Left renal cortex interstitium (tissue), 4 donors: ENCODE measurements at regions not wholly inside any gene's neighbourhood (a gene's known extent, or its start where the extent isn't known, plus 50 kb on each side); places are given as distances from the start of the nearest gene placed in this dataset.

Experiments
- DNase-seq, 4 donors: peaks; one replicate each; pipeline ENCODE4 v3.0.0-alpha.2; 2013; ENCODE audit warnings: low read depth in 4 of 4, low spot score in 2 of 4, missing footprints in 1 of 4

- DNase-seq = no peak
Observed at GRCh38 chr6:113634352-113635163, 222.6 kb upstream of the MARCKS start.

- DNase-seq = no peak
Observed at GRCh38 chr6:113635222-113635986, 221.7 kb upstream of the MARCKS start.

GRCh38 chr6:113636357-113636824 lies 220.8 kb upstream of the MARCKS start:
- no peak for DNase-seq

- no peak for DNase-seq
Observed at GRCh38 chr6:113640051-113640450, 217.1 kb upstream of the MARCKS start.

GRCh38 chr6:113642001-113642713 lies 215.0 kb upstream of the MARCKS start:
- no peak for DNase-seq

- no peak for DNase-seq
Observed at GRCh38 chr6:113642714-113643406, 214.3 kb upstream of the MARCKS start.

GRCh38 chr6:113643407-113643770 lies 213.8 kb upstream of the MARCKS start:
- DNase-seq = no peak

- DNase-seq = no peak
Observed at GRCh38 chr6:113644861-113645575, 212.1 kb upstream of the MARCKS start.

- DNase-seq = no peak
Observed at GRCh38 chr6:113645576-113645970, 211.6 kb upstream of the MARCKS start.

- DNase-seq = no peak
Observed at GRCh38 chr6:113645986-113646385, 211.2 kb upstream of the MARCKS start.

GRCh38 chr6:113646701-113647100 lies 210.4 kb upstream of the MARCKS start:
- no peak for DNase-seq

GRCh38 chr6:113647143-113647889 lies 209.8 kb upstream of the MARCKS start:
- DNase-seq = no peak

GRCh38 chr6:113648698-113649097 lies 208.4 kb upstream of the MARCKS start:
- no peak for DNase-seq

GRCh38 chr6:113649276-113649675 lies 207.9 kb upstream of the MARCKS start:
- DNase-seq = no peak

GRCh38 chr6:113649880-113650609 lies 207.1 kb upstream of the MARCKS start:
- no peak for DNase-seq

GRCh38 chr6:113650610-113650979 lies 206.6 kb upstream of the MARCKS start:
- DNase-seq = no peak

- no peak for DNase-seq
Observed at GRCh38 chr6:113651120-113651519, 206.0 kb upstream of the MARCKS start.

- no peak for DNase-seq
Observed at GRCh38 chr6:113651920-113652319, 205.2 kb upstream of the MARCKS start.

GRCh38 chr6:113653275-113653674 lies 203.9 kb upstream of the MARCKS start:
- no peak for DNase-seq
